Stimulated activated CD4-positive, alpha-beta T cell treated with anti-CD3 and anti-CD28 coated beads, Interleukin-4, amount 100 ng/mL, for 48 hours (primary cell): ENCODE measurements at regions not wholly inside any gene's neighbourhood (a gene's known extent, or its start where the extent isn't known, plus 50 kb on each side); places are given as distances from the start of the nearest gene placed in this dataset.
"Not testable (repeated sequence)": the region's sequence is repeated elsewhere in the genome, so short reads cannot be mapped to it uniquely, and the experiment has no call there.

Experiments
- DNase-seq, 2 donors: peaks; one replicate each; pipeline ENCODE4 v3.0.0-alpha.2; 2020; ENCODE audit warnings: low read depth in 2 of 2

DNA sequence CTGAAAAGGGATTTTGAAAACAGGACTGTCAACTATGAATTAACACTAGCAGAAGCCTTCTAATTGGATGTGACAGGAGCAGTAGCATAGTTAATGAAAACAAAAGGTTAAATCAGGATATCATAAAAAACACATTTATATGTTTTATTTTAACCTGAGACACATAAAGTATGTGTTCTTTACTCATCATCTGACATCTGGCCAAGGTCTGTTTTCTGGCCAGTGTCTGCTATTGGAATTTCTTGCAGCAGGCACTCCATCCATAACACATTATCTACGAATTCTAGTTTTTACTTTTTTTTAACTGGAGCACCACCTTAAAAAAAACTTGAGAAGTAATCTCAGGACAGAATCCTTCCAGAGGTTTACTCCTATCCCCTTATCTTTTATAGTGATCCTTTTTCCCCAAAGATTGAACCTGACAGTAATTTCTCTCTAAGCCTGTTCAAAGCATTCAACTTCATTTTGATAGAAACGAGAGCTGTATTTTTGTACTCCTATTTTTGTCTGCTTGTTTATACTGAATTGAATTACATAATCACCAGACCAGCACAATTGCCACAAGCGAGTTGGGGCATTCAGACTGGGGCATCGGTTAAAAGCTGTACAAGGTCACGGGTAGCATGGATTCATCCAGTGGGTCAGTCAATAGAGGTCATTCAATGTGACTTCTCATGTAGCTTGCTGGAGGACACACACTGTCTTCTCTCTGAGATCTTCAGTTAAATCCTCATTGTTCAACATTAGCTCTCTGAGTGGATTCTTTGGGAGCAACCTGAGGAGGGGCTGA is 205.6 kb upstream of the CLINT1 start:
- DNase-seq: no peak

DNA sequence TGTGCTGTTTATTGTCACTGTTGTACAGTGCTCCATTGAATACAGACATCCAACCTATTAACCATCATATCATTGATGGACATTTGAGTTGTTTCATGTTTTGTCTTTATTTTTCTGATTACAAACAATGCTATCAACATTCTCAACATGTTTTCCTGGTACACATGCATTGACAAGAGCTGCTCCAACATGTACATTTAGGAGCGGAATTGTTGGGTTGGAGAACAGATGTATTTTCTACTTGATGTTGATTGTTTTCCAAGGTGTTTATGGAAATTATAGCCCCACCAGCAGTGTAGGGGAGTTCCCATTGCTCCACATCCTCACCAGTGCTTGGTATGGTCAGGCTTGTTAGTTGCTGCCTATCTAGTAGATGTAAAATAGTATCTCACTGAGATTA is 204.1 kb upstream of the CLINT1 start:
- DNase-seq: no peak

DNA sequence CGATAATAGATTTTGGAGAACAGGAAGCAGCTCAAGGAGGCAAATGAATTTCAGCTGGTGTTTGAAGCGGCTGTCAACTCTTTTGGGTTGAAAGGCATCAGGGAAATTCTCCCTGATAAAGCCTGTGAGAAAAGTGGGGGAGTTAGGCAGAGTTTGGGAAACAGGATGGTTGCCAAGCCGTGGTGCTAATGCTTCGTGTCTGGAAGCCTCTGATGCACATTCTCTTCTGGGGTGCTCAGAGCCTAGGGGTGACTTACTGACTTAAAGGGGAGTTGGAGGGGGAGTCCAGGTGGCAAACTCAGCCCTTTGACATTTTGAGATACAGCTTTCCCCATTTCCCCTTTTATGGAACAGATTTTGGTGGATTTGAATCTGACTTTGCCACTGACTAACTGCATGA is 202.5 kb upstream of the CLINT1 start:
- no peak for DNase-seq

DNA sequence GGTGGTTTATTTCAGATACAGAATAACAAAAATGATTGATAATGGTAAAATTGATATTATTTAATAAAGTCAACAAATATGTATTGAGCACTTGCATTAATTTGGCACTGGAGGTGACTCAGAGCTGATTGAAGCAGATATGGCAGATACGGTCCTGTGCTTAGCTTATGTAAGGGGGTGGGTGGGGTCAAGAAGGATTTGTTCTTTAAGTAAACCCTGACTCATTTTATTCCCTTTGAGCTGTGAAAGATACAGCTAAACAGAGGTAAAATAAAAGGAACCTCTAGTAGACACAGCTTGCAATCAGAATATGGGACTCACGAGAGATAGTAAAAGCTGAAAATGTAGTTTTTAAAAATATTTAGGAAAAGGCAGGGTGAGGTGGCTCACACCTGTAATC is 201.3 kb upstream of the CLINT1 start:
- no peak for DNase-seq

DNA sequence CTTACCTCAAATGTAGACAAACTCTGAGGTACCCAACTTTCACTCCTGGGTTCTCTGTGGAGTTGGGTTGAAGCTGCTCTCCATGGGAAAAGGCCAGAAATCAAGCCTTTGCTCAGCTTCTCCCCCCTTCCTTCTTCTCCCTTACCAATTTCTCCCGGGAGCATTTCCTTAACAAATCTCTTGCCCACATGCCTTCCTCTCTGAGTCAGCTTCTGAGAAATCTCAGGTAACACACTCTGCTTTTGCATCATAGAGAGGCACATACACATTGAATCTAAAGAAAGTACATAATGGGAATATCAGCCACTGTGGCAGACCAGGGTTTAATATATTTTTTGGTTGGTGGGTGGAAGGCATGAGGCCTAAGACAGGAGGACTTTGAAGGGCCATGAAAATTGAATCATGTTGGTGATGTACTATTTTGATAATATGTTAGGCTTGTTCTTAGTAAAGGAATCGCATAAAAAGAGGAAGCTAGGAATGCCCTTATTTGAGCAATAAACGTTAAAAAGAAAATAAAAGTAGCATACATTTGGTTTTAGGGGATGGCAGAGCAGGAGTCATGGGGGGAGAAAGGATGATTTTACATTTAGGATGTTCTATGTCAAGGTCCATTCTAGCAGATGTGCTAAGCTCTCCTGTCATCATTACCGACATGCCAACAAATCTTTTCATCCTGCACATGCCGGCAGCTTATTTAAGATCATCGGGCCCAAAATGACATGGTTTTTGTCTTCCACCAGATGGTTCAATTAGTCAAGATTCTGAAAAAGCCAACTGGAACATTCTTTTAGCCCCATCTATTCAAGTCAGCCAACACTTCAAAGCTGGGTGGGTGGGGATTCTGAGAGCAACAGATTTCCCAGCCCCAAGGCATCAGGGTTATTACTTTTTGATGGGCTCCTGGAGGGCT is 199.5 kb upstream of the CLINT1 start:
- no peak for DNase-seq

DNA sequence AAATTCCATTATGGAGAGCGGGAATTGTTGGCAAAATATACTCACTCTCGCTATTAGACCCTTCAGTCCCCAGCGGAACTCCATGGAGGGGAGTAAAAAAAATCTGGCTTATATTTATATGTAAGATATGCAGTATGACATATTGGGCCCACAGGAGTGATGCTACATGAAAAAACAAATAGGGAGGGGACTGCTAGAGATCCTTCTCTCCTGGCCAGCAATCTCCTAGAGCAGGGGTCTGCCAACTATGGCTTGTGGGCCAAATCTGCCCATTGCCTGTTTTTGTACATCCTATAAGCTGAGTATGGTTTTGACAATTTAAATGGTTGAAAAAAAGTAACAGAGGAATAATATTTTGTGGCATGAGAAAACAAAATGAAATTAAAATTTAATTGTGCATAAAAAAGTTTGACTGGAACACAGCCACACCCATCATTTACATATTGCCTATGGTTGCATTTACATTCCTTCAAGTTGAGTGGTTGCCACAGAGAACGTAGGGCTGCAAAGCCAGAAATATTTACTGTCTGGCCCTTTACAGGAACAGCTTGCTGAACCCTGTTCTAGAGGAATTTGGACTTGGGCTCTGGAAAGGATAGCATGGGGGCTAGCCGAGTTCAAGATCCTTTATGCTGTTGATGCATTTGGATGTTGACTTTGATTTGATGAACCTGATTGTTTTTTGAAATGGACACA is 197.3 kb upstream of the CLINT1 start:
- no peak for DNase-seq

DNA sequence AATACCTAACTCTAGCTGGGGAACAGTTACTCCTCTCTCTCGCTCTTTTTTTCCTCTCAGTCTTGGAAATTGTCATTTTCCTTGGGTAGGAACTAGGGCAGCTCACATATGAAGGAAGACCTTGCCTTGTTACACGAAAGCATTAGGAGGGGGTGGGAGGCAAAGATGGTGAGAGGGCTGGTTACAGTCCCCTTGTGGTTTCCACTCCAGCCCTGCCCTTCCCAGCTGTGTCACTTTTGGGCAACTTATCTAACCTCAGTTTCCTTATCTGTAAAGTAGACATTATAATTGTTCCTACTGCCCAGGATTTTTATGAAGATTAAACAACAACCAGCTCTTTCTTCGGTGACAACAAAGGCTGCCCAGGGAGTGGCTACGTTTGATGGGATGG is 196.2 kb upstream of the CLINT1 start:
- no peak for DNase-seq

DNA sequence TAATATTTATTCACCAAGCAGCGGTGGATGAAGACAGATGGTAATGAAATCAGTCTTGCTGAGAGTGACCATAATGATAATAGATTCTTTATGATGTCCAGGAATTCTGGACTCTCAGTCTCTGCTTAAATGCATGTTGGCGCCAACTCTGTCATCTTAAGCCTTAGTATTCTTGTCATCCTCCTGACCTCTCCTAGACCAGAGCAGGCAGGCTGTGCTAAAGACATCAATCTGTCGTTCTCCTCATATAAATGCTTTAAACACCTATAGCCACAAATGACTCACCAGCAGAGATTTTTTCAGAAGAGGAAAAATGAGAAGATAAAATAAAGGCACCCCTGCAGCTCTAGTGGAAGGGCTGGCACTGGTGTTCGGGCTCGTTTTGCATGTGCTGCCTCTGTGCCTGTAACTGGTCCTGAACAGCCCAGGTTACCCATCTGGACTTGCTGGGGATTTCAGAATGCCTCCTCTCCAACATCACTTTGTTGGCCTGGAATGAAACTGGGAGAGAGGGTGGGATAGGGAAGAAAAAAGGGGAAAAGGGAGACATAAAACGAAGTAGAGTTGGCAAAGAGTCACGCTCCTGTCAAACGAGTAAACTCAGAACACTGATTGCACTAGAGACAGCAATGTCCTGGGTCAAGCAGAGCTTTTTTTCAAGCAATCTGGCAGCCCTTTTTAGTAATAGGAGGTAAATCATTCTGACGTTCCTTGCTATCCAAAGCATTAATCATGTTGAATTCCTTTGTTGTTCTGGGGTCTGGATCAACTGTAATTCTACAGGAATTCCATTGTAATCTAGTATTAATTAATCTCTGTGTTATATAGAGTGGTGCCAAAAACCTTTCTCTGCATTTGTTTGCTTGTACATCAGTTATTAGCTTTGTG is 195.5 kb upstream of the CLINT1 start:
- no peak for DNase-seq

DNA sequence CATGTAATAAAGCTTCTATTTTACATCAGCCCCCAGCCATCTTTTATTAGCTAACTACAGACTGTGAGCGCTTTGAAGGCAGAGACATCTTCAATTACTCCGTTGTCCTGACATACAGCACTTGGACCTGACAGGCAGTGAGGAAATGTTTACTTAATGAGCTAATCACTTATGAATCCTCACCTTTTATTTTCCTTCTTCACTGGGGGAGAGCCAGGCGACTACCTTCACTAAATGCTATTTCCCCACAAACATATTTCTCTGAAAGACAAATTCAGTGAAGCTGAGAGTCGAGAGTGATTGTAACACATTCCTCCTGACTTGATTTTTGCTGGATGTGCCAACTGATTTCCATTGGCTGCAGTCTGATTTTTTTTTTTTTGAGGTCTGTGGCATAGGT is 192.1 kb upstream of the CLINT1 start:
- DNase-seq: no peak

DNA sequence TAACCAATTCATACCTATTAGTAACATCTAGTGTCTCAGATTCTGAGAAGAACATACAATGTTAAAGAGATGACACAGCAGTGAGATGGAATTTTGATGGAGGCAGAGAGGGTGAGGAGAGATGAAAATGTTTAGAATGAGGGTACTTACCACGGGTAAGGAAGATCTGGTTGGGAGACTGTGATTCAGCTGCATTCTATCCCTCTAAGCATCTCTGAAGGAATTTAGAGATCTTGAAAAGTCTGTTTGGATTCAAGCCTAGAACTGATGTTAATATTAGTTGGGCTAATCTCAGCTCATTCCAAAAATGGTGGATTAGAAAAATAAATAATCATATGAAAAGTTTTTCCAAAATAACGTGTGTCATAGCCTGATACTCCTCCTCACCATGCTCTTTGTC is 191.5 kb upstream of the CLINT1 start:
- no peak for DNase-seq

DNA sequence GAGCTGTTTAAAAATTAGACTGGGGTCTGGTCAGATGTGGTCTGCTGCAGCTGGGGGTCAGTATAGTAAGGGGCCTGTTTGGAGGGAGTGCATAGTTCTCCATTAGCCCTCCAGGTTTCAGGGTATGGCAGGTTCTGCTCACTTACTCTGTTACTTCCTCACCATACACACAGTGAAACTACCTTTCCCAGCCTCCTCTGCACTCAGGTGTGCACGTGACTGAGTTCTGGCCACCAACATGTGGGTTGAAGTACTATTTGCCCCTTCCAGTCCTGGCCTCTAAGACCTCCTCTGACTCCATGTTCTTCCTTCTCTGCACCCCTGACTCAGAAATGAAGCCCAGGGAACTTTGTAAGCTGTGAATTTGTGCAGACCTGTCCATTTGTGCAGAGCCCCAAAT is 190.5 kb upstream of the CLINT1 start:
- no peak for DNase-seq

DNA sequence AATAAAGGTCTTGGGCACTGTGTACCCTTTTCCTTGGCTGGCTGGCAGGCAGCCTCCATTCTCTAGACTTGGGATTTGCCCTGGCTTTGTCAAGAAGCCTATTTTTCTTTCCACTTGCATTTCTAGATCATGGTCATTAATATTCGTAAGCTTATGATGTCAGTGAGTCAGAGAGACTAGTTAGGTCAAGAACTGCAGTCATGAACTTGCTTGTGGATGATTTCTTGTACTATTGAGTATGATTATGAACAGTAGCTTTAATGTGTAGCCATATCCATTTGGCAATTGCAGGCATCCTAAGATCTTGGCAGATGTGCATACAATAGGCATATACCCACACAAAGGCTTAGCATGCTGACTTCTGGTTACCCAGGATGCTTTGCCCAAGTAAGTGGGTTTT is 186.8 kb upstream of the CLINT1 start:
- no peak for DNase-seq

DNA sequence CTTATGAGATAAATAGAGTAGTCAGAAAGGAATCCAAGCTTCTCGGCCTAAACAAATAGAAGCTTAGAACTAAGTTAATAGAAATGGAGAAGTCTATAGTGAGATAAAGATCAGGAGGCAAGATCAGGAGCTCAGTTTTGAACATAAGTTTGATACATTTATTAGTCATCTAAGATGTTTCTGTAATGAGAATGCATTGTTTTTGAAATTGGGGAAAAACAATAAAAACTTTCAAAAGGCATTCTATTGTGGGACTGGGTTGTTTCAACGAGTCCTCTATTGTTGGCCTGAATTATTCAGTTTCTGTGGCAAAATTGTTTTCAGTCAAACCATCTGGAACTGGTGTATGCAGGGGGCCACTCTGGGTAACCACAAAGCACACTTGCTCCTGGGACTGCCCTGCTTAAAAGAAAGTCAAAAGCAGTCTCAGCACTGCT is 181.0 kb upstream of the CLINT1 start:
- no peak for DNase-seq

DNA sequence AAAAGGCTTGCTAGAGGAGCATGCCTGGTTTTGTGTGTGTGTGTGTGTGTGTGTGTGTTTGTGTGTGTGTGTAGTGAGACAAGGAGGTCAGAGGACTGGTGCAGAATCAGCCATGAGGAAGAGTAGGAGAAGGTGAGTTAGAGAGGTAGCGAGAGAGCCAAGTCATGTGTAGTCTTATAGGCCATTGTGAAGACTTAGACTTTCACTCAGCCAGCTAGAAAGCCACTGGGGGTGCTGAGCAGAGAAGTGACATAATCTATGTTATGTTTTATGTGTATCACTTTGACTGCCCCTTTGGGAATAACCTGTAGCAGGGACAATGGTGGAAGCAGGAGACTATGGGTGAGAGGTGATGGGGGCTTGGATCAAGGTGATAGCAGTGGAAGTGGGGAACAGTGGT is 180.5 kb upstream of the CLINT1 start:
- DNase-seq: no peak

DNA sequence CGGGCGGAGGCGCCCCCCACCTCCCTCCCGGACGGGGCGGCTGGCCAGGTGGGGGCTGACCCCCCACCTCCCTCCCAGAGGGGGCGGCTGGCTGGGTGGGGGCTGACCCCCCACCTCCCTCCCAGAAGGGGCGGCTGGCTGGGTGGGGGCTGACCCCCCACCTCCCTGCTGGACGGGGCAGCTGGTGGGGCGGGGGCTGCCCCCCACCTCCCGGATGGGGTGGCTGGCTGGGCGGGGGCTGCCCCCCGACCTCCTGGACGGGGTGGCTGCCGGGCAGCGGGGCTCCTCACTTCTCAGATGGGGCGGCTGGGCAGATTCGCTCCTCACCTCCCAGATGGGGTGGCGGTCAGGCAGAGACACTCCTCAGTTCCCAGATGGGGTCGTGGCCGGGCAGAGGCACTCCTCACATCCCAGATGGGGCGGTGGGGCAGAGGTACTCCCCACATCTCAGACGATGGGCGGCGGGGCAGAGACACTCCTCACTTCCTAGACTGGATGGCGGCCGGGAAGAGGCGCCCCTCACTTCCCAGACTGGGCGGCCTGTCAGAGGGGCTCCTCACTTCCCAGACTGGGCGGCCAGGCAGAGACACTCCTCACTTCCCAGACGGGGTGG is 178.1 kb upstream of the CLINT1 start:
- DNase-seq: not testable (repeated sequence)

DNA sequence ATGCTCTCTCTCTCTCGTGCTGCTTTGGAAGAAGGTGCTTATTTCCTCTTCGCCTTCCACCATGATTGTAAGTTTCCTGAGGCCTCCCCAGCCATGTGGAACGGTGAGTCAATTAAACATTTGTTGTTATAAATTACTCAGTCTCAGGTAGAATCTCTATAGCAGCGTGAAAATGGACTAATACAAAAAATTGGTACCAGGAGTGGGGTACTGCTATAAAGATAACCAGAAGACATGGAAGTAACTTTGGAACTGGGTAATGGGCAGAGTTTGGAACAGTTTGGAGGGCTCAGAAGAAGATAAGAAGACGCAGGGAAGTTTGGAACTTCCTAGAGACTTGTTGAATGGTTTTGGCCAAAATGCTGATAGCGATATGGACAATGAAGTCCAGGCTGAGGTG is 175.6 kb upstream of the CLINT1 start:
- DNase-seq: not testable (repeated sequence)

DNA sequence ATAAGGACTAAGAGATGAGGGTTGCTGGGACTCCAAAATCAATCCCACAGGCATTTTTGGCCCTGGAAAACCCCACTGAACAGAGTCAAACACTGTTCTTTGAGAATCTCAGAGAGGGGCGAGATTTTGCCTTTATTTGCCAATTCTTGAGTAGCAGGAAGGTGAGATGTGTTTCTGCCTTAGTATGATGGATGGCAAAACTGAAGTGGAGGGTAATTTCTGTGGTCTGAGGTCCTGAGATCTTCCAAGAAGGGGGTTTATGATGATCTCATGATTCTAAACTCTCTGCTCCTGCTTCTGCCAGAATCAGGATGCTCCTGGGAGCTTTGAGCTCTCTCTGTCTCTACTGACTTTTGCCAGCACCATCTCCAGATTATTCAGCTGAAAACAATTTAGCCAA is 174.8 kb upstream of the CLINT1 start:
- no peak for DNase-seq

DNA sequence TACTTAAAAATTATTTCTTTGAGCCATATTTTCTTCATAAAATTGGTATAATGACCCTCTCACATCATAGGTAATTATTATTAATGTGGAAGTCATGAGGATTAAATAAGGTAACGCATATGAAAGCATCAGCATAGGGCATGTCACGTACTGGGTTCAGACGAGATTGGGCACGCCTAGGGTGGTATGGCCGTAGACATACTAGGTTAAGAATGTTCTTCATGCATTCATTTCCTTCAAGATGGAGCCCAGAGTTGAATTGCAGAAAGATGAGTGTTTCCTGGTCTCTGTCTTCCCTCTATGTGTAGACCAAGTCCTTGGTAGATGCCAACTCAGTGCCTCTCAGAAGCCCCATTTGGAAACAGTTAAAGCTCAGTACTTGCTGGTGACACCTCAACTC is 174.1 kb upstream of the CLINT1 start:
- DNase-seq: no peak

DNA sequence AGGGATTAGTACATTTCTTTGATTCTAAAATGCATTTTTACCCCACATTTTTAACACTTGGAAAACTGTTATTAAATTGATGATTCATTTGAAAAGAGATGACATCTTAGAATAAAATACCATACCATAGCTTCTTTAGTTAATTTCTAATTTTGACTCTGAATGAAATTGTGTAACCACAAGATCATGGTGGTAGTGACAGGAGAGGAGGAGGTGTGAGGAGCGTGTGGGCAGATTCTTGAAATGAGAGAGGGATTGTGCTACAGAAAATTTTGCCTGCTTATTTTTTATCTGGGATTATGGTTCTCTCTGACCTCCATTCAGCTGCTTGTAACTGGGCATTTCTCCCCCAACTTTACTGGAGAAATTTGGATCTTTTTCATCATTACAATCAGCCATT is 173.3 kb upstream of the CLINT1 start:
- DNase-seq: no peak

DNA sequence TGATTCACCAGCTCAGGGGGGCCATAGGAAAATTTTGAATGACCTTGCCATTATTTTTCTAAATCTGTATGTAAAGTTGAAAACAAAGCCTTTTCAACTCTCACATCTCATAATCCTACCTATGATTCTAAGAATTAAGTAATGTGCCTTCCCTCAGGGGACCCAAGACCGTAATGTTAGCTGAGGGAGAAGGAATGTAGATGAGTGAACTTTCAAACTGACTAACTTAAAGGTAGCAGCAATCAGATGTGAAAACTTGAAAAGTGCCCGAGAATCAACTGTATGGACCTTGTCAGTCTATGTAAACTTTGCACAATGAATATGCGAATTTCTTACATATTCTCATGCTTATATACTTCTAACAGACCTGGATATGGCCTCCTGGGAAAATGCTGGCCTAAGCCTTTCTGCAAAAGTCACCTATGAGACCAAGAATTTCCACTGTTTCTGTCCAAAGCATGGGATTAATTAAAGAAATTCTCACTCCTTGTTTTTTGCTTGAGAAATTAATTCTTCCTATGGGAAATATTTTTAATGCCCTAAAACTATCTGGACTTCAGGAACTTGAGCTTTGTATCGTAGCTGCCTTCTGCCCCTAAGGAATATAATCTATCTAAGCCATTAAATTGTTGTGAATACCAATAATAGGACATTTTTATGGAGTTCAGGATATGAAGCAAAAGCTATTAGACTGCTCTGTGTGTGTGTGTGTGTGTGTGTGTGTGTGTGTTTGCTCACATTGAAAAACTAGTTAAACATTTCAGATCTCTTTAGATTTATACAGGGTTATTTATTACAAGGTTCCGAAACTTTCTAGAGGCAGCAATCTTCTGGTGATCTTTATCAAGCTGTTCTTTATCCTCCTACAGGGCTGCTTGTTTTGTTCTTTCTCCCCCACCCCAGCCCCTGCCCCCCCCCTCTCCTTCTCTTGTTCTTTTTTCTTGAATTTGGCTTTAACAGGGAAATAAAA is 169.1 kb upstream of the CLINT1 start:
- DNase-seq: no peak
